Neural progenitor cell (in vitro differentiated cells): ENCODE measurements at regions not wholly inside any gene's neighbourhood (a gene's known extent, or its start where the extent isn't known, plus 50 kb on each side); places are given as distances from the start of the nearest gene placed in this dataset.

Experiments
- CTCF ChIP-seq: fragments of 200-600 bp; sonication (generic); IDR thresholded peaks from 2 replicates; pipeline ENCODE4 v1.5.1; 2017; ENCODE audit warnings: antibody characterized with exemption, mild to moderate bottlenecking
- EZH2phosphoT487 ChIP-seq: fragments of 200-600 bp; sonication (generic); IDR thresholded peaks from 2 replicates; pipeline ENCODE4 v1.6.1; 2017; ENCODE audit warnings: antibody characterized with exemption

- TF ChIP-seq CTCF (no peak), EZH2phosphoT487 (no peak)
Observed at GRCh38 chr19:31543456-31543855, 194.2 kb upstream of the TSHZ3 start.
